ENCODE measurements at regions not wholly inside any gene's neighbourhood (a gene's known extent, or its start where the extent isn't known, plus 50 kb on each side); places are given as distances from the start of the nearest gene placed in this dataset.

DNA sequence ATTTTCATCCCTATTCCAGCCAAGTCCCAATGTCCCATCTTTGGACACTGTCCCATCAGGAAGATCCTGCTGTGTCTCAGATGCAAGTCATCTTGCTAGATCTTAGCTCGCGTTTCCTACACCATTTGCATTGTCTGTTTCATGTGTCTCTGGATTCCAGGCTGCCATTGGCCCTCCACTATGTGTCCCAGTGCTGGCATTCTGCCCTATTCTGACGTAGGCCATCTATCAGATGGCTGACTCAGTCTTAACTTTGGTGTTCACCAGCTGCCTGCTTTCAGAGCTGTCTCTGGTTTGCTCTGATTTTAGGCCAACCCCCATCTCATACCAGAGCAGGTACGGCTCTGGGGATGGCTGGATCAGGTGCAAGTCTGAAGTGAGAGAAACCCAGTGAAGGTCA lies 300.9 kb upstream of the ASIC2 start:
- no peak for ATAC-seq
- no peak for TF ChIP-seq ZC3H10 (CRISPR knock-in tag; IDR thresholded peaks at IDR 0.05)
- TF ChIP-seq, protein P1, sequence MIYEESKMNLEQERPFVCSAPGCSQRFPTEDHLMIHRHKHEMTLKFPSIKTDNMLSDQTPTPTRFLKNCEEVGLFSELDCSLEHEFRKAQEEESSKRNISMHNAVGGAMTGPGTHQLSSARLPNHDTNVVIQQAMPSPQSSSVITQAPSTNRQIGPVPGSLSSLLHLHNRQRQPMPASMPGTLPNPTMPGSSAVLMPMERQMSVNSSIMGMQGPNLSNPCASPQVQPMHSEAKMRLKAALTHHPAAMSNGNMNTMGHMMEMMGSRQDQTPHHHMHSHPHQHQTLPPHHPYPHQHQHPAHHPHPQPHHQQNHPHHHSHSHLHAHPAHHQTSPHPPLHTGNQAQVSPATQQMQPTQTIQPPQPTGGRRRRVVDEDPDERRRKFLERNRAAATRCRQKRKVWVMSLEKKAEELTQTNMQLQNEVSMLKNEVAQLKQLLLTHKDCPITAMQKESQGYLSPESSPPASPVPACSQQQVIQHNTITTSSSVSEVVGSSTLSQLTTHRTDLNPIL (CRISPR knock-in tag; IDR thresholded peaks at IDR 0.05; ENCODE audit: low read depth) = no peak
- no peak for TF ChIP-seq ZFP30 (CRISPR knock-in tag; IDR thresholded peaks at IDR 0.05)

DNA sequence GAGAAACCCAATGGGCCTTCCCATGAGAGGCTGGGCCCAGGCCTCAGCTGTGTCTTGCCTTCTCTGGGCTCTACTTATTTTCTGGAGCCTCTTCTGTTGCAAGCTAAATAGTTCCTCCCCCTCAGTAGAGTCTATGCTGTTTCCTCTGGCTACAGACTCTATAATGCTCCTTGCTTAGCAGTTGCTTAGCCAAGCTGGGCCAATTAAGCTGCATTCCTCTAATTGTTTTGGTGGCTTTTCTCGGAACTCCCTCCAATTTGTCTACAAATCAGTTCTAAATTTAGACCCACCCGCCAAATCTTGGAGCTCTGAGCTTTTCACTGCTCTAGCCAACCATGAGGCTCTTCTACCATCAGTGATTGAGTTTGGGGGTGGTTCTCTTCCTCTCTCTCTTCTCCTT lies 302.7 kb upstream of the ASIC2 start:
- no peak for ATAC-seq
- TF ChIP-seq TOX (CRISPR knock-in tag; IDR thresholded peaks at IDR 0.05; ENCODE audit: borderline replicate concordance) (no peak), TCF4 (CRISPR knock-in tag; IDR thresholded peaks at IDR 0.05; ENCODE audit: borderline replicate concordance) (no peak), ESRRG (CRISPR knock-in tag; IDR thresholded peaks at IDR 0.05) (no peak), CSDC2 (CRISPR knock-in tag; IDR thresholded peaks at IDR 0.05) (no peak), ARNTL (CRISPR knock-in tag; IDR thresholded peaks at IDR 0.05; ENCODE audit: borderline replicate concordance, low read depth) (no peak), ZNF70 (CRISPR knock-in tag; IDR thresholded peaks at IDR 0.05) (no peak), ZFP30 (CRISPR knock-in tag; IDR thresholded peaks at IDR 0.05) (no peak), OSR1 (CRISPR knock-in tag; IDR thresholded peaks at IDR 0.05) (no peak), ZNF565 (CRISPR knock-in tag; conservative IDR thresholded peaks at IDR 0.05; ENCODE audit: low read depth) (no peak), ISL1 (CRISPR knock-in tag; IDR thresholded peaks at IDR 0.05) (no peak)
- TF ChIP-seq, protein P1 (CRISPR knock-in tag; IDR thresholded peaks at IDR 0.05; ENCODE audit: low read depth) = no peak
- TF ChIP-seq, protein P2, sequence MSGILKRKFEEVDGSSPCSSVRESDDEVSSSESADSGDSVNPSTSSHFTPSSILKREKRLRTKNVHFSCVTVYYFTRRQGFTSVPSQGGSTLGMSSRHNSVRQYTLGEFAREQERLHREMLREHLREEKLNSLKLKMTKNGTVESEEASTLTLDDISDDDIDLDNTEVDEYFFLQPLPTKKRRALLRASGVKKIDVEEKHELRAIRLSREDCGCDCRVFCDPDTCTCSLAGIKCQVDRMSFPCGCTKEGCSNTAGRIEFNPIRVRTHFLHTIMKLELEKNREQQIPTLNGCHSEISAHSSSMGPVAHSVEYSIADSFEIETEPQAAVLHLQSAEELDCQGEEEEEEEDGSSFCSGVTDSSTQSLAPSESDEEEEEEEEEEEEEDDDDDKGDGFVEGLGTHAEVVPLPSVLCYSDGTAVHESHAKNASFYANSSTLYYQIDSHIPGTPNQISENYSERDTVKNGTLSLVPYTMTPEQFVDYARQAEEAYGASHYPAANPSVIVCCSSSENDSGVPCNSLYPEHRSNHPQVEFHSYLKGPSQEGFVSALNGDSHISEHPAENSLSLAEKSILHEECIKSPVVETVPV (CRISPR knock-in tag; IDR thresholded peaks at IDR 0.05) = no peak
- TF ChIP-seq, protein P3, sequence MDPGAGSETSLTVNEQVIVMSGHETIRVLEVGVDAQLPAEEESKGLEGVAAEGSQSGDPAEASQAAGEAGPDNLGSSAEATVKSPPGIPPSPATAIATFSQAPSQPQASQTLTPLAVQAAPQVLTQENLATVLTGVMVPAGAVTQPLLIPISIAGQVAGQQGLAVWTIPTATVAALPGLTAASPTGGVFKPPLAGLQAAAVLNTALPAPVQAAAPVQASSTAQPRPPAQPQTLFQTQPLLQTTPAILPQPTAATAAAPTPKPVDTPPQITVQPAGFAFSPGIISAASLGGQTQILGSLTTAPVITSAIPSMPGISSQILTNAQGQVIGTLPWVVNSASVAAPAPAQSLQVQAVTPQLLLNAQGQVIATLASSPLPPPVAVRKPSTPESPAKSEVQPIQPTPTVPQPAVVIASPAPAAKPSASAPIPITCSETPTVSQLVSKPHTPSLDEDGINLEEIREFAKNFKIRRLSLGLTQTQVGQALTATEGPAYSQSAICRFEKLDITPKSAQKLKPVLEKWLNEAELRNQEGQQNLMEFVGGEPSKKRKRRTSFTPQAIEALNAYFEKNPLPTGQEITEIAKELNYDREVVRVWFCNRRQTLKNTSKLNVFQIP (CRISPR knock-in tag; IDR thresholded peaks at IDR 0.05; ENCODE audit: borderline replicate concordance, low read depth) = no peak

DNA sequence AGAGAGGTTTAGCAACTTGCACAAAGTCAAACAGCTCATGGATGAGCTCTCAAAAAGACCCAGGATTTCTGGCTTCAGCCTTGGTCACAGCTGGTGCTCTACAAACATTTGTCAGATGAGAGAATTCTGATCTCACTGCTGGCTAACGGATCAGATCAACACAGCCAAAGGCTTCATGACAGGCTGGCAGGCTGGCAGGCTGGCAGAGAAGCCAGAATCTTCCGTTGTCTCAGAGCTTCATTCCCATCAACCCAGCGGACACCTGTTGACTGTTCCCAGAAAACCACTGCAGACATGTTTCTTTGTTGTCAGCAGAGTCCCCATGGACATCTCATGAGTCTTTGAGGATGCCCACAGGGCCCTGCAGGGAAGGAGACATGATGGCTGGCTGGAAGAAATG lies 303.8 kb upstream of the ASIC2 start:
- ATAC-seq = no peak
- TF ChIP-seq ZNF8 (CRISPR knock-in tag; IDR thresholded peaks at IDR 0.05) (no peak), ZFP30 (CRISPR knock-in tag; IDR thresholded peaks at IDR 0.05) (no peak), ZNF70 (CRISPR knock-in tag; IDR thresholded peaks at IDR 0.05) (no peak), ZFP3 (CRISPR knock-in tag; IDR thresholded peaks at IDR 0.05) (no peak), ZC3H10 (CRISPR knock-in tag; IDR thresholded peaks at IDR 0.05) (no peak), ARNTL (CRISPR knock-in tag; IDR thresholded peaks at IDR 0.05; ENCODE audit: borderline replicate concordance, low read depth) (no peak), OSR1 (CRISPR knock-in tag; IDR thresholded peaks at IDR 0.05) (no peak), GLIS3 (CRISPR knock-in tag; IDR thresholded peaks at IDR 0.05) (no peak)
- TF ChIP-seq, protein P3 (CRISPR knock-in tag; IDR thresholded peaks at IDR 0.05; ENCODE audit: borderline replicate concordance, low read depth) = no peak
- TF ChIP-seq, protein P1 (CRISPR knock-in tag; IDR thresholded peaks at IDR 0.05; ENCODE audit: low read depth) = no peak
- TF ChIP-seq, protein P4, sequence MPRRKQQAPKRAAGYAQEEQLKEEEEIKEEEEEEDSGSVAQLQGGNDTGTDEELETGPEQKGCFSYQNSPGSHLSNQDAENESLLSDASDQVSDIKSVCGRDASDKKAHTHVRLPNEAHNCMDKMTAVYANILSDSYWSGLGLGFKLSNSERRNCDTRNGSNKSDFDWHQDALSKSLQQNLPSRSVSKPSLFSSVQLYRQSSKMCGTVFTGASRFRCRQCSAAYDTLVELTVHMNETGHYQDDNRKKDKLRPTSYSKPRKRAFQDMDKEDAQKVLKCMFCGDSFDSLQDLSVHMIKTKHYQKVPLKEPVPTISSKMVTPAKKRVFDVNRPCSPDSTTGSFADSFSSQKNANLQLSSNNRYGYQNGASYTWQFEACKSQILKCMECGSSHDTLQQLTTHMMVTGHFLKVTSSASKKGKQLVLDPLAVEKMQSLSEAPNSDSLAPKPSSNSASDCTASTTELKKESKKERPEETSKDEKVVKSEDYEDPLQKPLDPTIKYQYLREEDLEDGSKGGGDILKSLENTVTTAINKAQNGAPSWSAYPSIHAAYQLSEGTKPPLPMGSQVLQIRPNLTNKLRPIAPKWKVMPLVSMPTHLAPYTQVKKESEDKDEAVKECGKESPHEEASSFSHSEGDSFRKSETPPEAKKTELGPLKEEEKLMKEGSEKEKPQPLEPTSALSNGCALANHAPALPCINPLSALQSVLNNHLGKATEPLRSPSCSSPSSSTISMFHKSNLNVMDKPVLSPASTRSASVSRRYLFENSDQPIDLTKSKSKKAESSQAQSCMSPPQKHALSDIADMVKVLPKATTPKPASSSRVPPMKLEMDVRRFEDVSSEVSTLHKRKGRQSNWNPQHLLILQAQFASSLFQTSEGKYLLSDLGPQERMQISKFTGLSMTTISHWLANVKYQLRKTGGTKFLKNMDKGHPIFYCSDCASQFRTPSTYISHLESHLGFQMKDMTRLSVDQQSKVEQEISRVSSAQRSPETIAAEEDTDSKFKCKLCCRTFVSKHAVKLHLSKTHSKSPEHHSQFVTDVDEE (CRISPR knock-in tag; IDR thresholded peaks at IDR 0.05) = no peak
